ENCODE measurements at regions not wholly inside any gene's neighbourhood (a gene's known extent, or its start where the extent isn't known, plus 50 kb on each side); places are given as distances from the start of the nearest gene placed in this dataset.

DNA sequence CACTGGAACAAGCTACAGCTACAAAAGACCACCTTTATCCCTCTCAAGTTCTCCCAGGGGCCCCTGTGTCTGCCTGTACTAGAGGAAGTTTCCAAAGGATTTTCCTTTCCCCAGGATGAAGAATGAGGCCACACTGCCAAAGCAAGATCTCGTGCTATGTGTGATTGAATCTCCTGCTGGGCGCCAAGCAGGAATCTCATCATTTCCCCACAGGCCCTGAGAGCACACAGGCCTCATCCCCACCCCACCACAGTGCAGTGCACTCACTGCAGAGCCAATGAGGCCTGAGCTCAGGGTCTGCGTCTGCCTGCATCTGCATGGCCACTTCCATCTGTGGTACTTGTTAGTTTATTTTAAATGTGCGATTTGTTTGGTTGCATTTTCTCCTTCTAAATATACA lies 387.4 kb upstream of the ASIC2 start:
- TF ChIP-seq, protein P1, sequence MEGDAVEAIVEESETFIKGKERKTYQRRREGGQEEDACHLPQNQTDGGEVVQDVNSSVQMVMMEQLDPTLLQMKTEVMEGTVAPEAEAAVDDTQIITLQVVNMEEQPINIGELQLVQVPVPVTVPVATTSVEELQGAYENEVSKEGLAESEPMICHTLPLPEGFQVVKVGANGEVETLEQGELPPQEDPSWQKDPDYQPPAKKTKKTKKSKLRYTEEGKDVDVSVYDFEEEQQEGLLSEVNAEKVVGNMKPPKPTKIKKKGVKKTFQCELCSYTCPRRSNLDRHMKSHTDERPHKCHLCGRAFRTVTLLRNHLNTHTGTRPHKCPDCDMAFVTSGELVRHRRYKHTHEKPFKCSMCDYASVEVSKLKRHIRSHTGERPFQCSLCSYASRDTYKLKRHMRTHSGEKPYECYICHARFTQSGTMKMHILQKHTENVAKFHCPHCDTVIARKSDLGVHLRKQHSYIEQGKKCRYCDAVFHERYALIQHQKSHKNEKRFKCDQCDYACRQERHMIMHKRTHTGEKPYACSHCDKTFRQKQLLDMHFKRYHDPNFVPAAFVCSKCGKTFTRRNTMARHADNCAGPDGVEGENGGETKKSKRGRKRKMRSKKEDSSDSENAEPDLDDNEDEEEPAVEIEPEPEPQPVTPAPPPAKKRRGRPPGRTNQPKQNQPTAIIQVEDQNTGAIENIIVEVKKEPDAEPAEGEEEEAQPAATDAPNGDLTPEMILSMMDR (IDR thresholded peaks at IDR 0.05), result no peak
- TF ChIP-seq POLR2A (IDR thresholded peaks at IDR 0.05), result no peak

Data from esophagus squamous epithelium (tissue), 4 donors.